ENCODE measurements at regions not wholly inside any gene's neighbourhood (a gene's known extent, or its start where the extent isn't known, plus 50 kb on each side); places are given as distances from the start of the nearest gene placed in this dataset.
A peak's percentile ranks its signal among the peaks of the same experiment; 100 is the strongest.
"Not testable (repeated sequence)": the region's sequence is repeated elsewhere in the genome, so short reads cannot be mapped to it uniquely, and the experiment has no call there.

DNA sequence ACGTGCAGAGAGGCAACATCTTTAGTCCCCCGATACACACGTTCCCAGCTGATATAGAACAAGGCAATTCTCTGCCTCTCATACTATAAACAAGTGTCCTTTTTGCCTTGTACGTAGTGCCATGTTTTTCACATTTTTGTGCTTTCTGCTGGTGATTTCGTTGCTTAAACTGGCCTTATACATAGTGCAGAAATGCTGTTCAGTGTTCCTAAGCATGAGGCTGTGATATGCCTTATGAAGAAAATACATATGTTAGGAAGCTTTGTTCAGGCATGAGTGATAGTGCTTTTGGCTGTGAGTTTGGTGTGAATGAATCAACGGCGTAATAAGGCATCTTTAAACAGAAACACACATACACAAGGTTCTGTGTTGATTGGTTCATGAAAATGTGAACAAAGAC lies 77.2 kb downstream of the KATNIP start:
- Histone ChIP-seq H3K27ac (peak overlapping the region; percentile 69), H3K4me3 (ENCODE audit: low read depth, low read length) (no peak overlapping the region), H3K36me3 (0 out of 2 replicates have a peak, but pooled peaks cover 3% of the 10 kb centered on the region), H3K9me3 (ENCODE audit: severe bottlenecking) (no peaks in the 10 kb centered on the region), H3K27me3 (ENCODE audit: insufficient read depth, low read depth, severe bottlenecking) (no peaks in the 10 kb centered on the region)
- DNase-seq: no peak
- TF ChIP-seq, protein P1, sequence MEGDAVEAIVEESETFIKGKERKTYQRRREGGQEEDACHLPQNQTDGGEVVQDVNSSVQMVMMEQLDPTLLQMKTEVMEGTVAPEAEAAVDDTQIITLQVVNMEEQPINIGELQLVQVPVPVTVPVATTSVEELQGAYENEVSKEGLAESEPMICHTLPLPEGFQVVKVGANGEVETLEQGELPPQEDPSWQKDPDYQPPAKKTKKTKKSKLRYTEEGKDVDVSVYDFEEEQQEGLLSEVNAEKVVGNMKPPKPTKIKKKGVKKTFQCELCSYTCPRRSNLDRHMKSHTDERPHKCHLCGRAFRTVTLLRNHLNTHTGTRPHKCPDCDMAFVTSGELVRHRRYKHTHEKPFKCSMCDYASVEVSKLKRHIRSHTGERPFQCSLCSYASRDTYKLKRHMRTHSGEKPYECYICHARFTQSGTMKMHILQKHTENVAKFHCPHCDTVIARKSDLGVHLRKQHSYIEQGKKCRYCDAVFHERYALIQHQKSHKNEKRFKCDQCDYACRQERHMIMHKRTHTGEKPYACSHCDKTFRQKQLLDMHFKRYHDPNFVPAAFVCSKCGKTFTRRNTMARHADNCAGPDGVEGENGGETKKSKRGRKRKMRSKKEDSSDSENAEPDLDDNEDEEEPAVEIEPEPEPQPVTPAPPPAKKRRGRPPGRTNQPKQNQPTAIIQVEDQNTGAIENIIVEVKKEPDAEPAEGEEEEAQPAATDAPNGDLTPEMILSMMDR (IDR thresholded peaks at IDR 0.05; ENCODE audit: low read depth, low read length): no peak

DNA sequence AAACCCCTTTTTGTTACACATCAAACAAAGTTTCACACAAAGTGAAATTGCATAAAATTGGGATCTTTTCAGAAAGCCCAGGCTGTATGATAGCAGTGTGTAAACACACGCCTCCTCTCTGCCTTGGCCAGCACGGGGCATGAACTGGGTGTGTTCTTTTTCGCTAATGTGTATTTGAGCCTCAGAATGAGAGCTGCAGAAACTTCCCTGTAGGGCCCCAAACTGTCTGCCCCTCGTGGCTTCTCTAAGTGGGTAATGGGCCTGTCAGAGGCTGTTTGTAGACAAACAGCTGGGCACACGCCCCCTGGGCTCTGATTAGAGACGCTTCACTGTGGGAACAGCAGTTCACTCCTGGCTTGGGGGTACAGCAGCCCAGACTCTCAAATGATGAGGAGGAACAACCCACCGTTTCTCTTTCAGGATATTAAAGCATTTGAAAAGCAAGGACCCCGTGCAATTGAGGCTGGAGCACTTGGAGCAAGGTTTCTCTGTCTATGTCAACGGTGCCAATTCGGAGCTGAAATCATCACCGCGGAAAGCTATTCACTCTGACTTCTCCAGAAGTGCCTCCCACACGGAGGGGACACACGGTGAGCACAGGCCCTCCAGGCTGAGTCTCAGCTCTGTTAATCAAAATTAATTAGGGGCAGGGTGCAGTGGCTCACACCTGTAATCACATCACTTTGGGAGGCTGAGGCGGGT lies 78.4 kb downstream of the KATNIP start:
- H3K9me3 ChIP-seq (ENCODE audit: severe bottlenecking): no peaks in the 10 kb centered on the region
- H3K36me3 ChIP-seq: 0 out of 2 replicates have a peak, but pooled peaks cover 3% of the 10 kb centered on the region
- H3K4me3 ChIP-seq (ENCODE audit: low read depth, low read length): no peak overlapping the region
- H3K27me3 ChIP-seq (ENCODE audit: insufficient read depth, low read depth, severe bottlenecking): no peaks in the 10 kb centered on the region
- H3K27ac ChIP-seq: peak overlapping the region; percentile 13; the same call in 1 of the 2 replicates
- no peak for DNase-seq
- TF ChIP-seq, protein P1 (IDR thresholded peaks at IDR 0.05; ENCODE audit: low read depth, low read length): no peak

DNA sequence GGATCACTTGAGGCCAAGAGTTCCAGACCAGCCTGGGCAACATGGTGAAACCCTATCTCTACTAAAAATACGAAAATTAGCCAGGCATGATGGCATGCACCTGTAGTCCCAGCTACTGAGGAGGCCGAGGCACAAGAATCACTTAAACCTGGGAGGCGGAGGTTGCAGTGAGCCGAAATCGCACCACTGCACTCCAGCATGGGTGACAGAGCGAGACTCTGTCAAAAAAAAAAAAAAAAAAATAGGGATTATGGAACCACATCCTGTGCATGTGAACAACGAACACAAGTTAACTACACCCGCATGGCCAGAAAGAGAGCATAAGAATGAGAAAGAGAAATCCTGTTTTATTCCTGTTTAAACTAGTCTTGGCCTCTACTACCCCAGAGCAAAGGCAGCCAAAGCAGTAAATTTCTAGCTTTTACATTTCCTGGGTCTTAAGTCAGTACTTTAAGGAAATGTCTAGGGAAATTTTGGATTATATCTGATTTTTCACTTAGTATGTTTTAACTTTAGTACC lies 79.1 kb downstream of the KATNIP start:
- not testable (repeated sequence) for DNase-seq; H3K4me3 ChIP-seq (ENCODE audit: low read depth, low read length); H3K27me3 ChIP-seq (ENCODE audit: insufficient read depth, low read depth, severe bottlenecking); H3K9me3 ChIP-seq (ENCODE audit: severe bottlenecking); H3K27ac ChIP-seq; H3K36me3 ChIP-seq

DNA sequence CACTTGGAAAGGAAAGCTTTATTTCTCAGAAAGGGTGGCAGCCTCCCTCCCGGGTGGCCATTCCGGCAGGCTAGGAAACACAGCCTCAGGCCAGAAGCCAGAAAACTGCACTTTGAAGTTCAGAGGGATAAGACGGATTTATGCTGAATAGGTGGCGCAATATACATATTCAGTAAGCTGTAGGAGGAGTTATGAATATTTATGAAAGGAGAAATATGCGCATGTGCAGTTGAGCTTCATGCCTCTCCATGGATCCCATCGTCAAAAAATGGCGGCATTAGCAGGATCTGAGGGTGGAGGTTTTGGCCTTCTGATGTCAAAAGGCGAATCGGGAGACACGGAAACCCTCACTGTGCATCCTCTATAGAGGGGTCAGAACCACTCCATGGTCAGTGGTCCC lies 82.3 kb downstream of the KATNIP start:
- H3K27me3 ChIP-seq (ENCODE audit: insufficient read depth, low read depth, severe bottlenecking): no peaks in the 10 kb centered on the region
- no peak overlapping the region for H3K27ac ChIP-seq
- H3K36me3 ChIP-seq: 0 out of 2 replicates have a peak, but pooled peaks cover 3% of the 10 kb centered on the region
- DNase-seq: no peak
- H3K4me3 ChIP-seq (ENCODE audit: low read depth, low read length): no peak overlapping the region
- no peaks in the 10 kb centered on the region for H3K9me3 ChIP-seq (ENCODE audit: severe bottlenecking)
- TF ChIP-seq, protein P1 (IDR thresholded peaks at IDR 0.05; ENCODE audit: low read depth, low read length): no peak

DNA sequence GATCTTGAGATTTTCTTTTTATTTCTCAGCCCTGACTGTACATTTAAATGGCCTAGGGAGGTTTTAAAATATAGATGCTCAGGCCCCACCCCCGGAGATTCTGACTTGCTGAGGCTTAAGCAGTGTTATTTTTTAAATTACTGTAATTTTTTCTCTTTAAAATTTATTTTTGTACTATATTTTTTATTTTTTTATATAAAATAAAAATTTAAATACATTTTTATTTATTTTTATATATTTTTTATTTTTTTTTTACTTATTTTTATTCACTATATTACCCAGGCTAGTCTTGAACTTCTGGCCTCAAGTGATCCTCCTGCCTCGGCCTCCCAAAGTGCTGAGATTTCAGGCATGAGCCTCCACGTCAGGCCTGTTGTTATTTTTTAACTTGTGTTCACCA lies 83.3 kb downstream of the KATNIP start:
- Histone ChIP-seq H3K27ac (no peak overlapping the region), H3K27me3 (ENCODE audit: insufficient read depth, low read depth, severe bottlenecking) (no peaks in the 10 kb centered on the region), H3K4me3 (ENCODE audit: low read depth, low read length) (no peak overlapping the region), H3K9me3 (ENCODE audit: severe bottlenecking) (no peaks in the 10 kb centered on the region), H3K36me3 (0 out of 2 replicates have a peak, but pooled peaks cover 3% of the 10 kb centered on the region)
- TF ChIP-seq, protein P1 (IDR thresholded peaks at IDR 0.05; ENCODE audit: low read depth, low read length): no peak
- no peak for DNase-seq

DNA sequence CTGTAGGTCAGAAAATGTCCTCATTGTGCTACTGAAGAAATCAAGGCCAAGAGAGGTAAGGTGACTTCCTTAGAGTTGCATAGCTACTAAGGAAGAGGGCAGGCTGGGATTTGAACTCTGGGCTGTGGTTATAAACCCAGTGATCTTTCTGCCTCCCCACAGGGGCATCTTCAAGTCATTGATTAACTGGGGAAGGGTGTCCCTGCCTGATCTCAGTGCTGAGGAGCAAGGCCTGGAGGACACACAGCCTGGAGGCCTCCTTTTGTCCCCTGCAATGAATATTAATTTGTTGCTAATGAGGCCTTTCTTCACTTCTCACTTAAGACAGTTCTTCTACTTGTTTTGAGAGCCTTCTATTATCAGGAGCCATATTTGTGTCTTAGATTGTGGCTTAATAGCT lies 83.8 kb downstream of the KATNIP start:
- no peak for DNase-seq
- H3K9me3 ChIP-seq (ENCODE audit: severe bottlenecking): no peaks in the 10 kb centered on the region
- H3K27me3 ChIP-seq (ENCODE audit: insufficient read depth, low read depth, severe bottlenecking): no peaks in the 10 kb centered on the region
- 0 out of 2 replicates have a peak, but pooled peaks cover 3% of the 10 kb centered on the region for H3K36me3 ChIP-seq
- TF ChIP-seq, protein P1 (IDR thresholded peaks at IDR 0.05; ENCODE audit: low read depth, low read length): no peak
- H3K27ac ChIP-seq: no peak overlapping the region
- H3K4me3 ChIP-seq (ENCODE audit: low read depth, low read length): no peak overlapping the region
